Stimulated activated naive CD8-positive, alpha-beta T cell treated with anti-CD3 and anti-CD28 coated beads, Interleukin-15, Interleukin-2, amounts not matched to agents 100 ng/mL and 50 ng/mL, for 24 hours (primary cell): ENCODE measurements at regions not wholly inside any gene's neighbourhood (a gene's known extent, or its start where the extent isn't known, plus 50 kb on each side); places are given as distances from the start of the nearest gene placed in this dataset.

ENCODE experiments used
- H3K27ac Mint-ChIP-seq: one replicate; pipeline ENCODE4 v1.8.0; 2021; ENCODE audit warnings: mild to moderate bottlenecking, mixed read lengths
- H3K27me3 Mint-ChIP-seq: one replicate; pipeline ENCODE4 v1.8.0; 2021; ENCODE audit warnings: mixed read lengths
- H3K36me3 Mint-ChIP-seq: one replicate; pipeline ENCODE4 v1.8.0; 2021; ENCODE audit warnings: low read depth, mixed read lengths
- H3K4me1 Mint-ChIP-seq: one replicate; pipeline ENCODE4 v1.8.0; 2021; ENCODE audit warnings: low read depth, mixed read lengths
- H3K4me3 Mint-ChIP-seq: one replicate; pipeline ENCODE4 v1.8.0; 2021; ENCODE audit warnings: mild to moderate bottlenecking, mixed read lengths
- H3K9me3 Mint-ChIP-seq: one replicate; pipeline ENCODE4 v1.8.0; 2021; ENCODE audit warnings: mixed read lengths

DNA sequence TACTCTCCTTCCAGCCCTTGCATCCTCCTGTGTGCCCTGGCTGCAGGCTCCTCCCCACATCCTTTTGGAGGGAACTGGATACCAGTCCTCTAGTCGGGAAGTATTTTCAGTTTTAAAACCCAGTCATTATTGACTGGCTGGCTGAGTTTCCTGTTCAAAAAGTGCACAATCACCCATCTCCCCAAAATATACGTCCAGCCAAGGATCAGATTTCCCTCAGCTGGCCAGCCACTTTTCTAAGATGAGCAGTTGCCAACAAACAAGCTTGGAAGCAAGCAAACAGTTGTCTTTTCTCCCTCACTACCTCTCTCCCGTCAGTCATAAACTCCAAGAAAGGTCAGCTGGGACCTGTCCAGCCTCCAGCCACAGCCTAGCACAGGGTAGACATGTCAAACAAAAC, 147.7 kb upstream of the GALNT15 start:
- Mint-ChIP-seq H3K27ac (no peak overlapping the region), H3K36me3 (no peaks in the 10 kb centered on the region), H3K27me3 (peaks cover 8% of the 10 kb centered on the region)

GRCh38 chr3:16028604-16029003, 145.9 kb upstream of the GALNT15 start:
- Mint-ChIP-seq H3K4me1 (no peaks in the 10 kb centered on the region), H3K9me3 (no peaks in the 10 kb centered on the region), H3K27me3 (peaks cover 8% of the 10 kb centered on the region), H3K4me3 (no peak overlapping the region), H3K27ac (no peak overlapping the region), H3K36me3 (no peaks in the 10 kb centered on the region)

More for the DNA sequence above, 147.7 kb upstream of the GALNT15 start:
- Mint-ChIP-seq H3K9me3 (no peaks in the 10 kb centered on the region), H3K4me1 (no peaks in the 10 kb centered on the region), H3K4me3 (no peak overlapping the region)

DNA sequence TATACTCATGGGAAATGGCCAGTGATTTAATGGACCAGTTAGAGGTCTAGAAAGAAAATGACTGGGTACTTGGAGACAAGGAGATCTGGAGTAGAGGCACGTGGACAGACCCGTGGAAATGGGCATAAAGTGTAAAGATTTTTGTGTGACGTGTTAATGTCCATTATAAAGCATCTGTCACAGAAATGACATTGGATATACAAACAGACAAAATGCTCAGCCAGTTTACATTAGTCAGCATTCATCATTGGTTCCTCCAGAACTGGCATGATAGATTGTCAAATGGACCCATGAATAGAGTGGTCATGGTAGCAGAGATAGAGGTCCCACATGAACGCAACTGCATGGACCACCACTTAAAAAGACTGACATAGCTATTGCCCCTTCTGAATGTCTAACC, 144.1 kb upstream of the GALNT15 start:
- Mint-ChIP-seq H3K4me3 (no peak overlapping the region), H3K4me1 (no peaks in the 10 kb centered on the region), H3K27ac (no peak overlapping the region), H3K27me3 (peaks cover 8% of the 10 kb centered on the region), H3K36me3 (no peaks in the 10 kb centered on the region), H3K9me3 (no peaks in the 10 kb centered on the region)

- H3K27ac Mint-ChIP-seq = no peak overlapping the region
- H3K27me3 Mint-ChIP-seq = peaks cover 16% of the 10 kb centered on the region
- no peaks in the 10 kb centered on the region for H3K4me1 Mint-ChIP-seq
- H3K4me3 Mint-ChIP-seq = no peak overlapping the region
- H3K36me3 Mint-ChIP-seq = no peaks in the 10 kb centered on the region
- no peaks in the 10 kb centered on the region for H3K9me3 Mint-ChIP-seq
Observed at GRCh38 chr3:16031434-16031833, 143.0 kb upstream of the GALNT15 start.

DNA sequence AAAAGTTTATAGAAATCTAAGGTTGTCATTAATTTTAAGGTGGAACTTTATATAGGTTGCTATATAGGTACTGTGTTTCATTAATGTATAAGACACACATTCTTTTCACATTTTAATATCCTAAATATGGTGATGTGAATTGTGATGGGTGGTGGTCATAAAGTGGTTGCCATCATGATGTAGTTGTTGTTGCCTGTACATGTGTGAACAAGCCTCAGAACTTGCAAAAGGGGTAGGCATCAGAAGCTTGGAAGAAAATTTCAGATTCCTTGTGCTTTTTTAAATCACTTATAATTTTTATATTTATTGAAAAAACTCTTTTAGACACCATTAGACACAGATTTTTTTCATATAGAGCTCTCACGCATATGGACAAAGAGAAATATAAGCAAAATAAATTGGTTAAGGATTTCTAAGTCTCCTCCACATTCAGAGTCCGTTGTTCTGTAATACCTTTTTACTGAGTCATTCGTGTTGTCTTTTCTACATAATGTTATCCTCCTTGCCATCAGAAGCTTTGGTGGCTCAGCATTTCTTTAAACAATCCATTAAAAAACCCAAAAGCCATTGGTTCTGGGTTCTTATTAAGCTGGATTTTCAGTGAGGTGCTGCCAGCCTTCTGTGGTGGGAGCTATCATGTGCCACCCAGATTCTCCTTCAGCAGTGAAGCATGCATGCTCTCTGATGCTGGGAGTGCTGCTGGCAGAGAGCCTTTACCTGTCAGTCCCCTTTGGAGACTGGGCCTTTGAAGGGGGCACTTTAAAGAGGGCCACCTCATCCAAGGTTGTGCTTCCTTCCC, 140.4 kb upstream of the GALNT15 start:
- Mint-ChIP-seq H3K27me3 (peaks cover 22% of the 10 kb centered on the region), H3K36me3 (no peaks in the 10 kb centered on the region), H3K9me3 (no peaks in the 10 kb centered on the region), H3K27ac (no peak overlapping the region), H3K4me1 (no peaks in the 10 kb centered on the region), H3K4me3 (no peak overlapping the region)

DNA sequence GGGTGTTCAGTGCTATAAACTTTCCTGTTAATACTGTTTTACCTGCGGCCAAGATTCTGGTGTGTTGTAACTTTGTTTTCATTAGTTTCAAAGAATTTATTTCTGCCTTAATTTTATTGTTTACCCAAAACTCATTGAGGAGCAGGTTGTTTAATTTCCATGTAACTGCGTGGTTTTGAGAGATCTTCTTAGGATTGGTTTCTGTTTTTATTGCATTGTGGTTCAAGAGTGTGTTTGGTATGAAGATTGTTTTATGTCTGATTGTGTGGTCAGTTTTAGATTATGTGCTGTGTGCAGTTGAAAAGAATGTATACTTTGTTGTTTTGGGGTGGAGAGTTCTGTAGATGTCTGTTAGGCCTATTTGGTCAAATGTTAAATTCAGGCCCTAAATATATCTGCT, 133.5 kb upstream of the GALNT15 start:
- Mint-ChIP-seq H3K4me1 (no peaks in the 10 kb centered on the region), H3K36me3 (no peaks in the 10 kb centered on the region), H3K9me3 (no peaks in the 10 kb centered on the region), H3K27me3 (peaks cover 33% of the 10 kb centered on the region), H3K27ac (no peak overlapping the region), H3K4me3 (no peak overlapping the region)

- H3K36me3 Mint-ChIP-seq = no peaks in the 10 kb centered on the region
- H3K4me3 Mint-ChIP-seq = no peak overlapping the region
- H3K27ac Mint-ChIP-seq = no peak overlapping the region
- peaks cover 5% of the 10 kb centered on the region for H3K4me1 Mint-ChIP-seq
- no peaks in the 10 kb centered on the region for H3K27me3 Mint-ChIP-seq
- no peaks in the 10 kb centered on the region for H3K9me3 Mint-ChIP-seq
Observed at GRCh38 chr3:16048435-16049318, 125.8 kb upstream of the GALNT15 start.

DNA sequence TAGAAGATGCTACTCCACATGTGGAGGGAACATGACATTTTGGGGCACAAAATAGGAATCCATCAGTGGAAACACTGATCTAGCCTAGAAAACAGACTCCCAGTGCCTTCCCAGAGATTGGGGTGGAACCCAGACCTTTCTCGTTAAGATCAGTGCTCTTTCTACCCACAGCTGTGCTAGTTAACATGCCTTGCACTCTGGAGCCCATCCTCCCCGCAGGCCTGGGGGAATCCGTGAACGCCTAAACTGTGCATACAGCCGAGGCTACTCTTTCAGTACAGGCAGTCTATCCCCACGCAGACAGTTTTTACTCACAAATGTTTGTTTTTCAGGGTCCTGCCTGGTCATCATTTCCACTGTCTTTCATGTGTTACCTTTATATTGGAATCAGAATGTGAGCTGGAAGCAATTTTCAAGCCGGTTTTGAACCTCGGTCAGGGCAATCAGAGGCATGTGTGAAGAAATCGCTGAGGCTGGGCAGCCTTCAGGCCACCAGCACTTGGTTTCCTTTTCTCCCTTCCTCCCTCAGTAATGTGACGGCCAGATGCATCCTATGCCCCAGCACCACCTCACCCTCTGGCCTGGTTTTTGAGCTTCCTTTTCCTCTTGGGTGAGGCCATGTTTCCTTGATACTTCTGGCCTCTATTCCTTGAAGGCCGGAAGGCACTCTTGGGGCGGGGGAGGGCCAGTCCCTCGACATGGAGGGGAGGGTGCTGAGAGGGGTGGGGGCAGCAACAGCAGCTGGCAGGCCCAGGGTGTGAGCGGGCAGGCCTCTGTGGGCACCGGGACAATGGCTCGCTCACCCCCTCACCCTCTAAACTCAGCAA, 123.6 kb upstream of the GALNT15 start:
- Mint-ChIP-seq H3K36me3 (no peaks in the 10 kb centered on the region), H3K27me3 (no peaks in the 10 kb centered on the region), H3K4me3 (no peak overlapping the region), H3K27ac (peak overlapping the region; percentile 47), H3K4me1 (peaks cover 5% of the 10 kb centered on the region), H3K9me3 (no peaks in the 10 kb centered on the region)

DNA sequence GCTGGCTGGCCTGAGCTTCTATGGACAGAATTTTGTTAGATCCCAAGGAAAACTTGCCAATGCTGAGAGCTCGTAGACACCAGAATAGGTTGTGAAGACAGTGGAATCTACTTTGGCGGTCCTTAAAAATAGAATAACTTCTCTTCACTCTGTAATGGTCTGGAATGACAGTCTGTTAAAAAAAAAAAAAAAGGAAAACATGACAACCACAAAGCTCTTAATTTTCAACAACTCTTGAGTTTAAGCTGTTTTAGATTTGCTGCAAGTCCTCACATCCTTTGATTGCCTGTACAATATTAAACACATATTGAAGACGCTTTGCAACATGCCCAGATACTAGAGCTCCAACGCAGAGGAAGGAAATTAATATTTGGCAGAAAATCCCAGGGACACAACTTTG, 122.8 kb upstream of the GALNT15 start:
- Mint-ChIP-seq H3K27me3 (no peaks in the 10 kb centered on the region), H3K4me1 (peaks cover 5% of the 10 kb centered on the region), H3K9me3 (no peaks in the 10 kb centered on the region), H3K36me3 (no peaks in the 10 kb centered on the region), H3K27ac (no peak overlapping the region), H3K4me3 (no peak overlapping the region)

- Mint-ChIP-seq H3K4me1 (peaks cover 5% of the 10 kb centered on the region), H3K27ac (no peak overlapping the region), H3K27me3 (no peaks in the 10 kb centered on the region), H3K9me3 (no peaks in the 10 kb centered on the region), H3K36me3 (no peaks in the 10 kb centered on the region), H3K4me3 (no peak overlapping the region)
Observed at GRCh38 chr3:16052964-16053363, 121.5 kb upstream of the GALNT15 start.

DNA sequence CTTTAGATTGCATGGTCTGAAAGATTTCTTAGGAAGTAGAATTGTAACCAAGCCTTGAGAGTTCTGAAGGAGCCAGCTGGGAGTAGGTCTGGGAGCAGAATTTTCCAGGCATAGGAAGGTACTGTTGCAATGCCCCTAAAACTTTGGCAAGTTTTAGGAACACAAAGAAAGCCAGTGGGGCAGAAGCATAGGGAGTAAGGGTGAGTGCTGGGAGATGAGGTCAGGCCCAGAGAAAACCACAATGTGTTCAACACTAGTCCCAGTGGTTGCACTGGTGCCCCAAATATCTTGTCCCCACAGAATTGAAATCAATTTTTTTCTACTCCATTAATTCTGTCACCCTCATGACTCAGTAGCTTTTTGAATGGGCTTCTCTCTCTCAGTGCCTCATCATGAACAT, 120.7 kb upstream of the GALNT15 start:
- H3K36me3 Mint-ChIP-seq = no peaks in the 10 kb centered on the region
- H3K27me3 Mint-ChIP-seq = no peaks in the 10 kb centered on the region
- H3K4me3 Mint-ChIP-seq = no peak overlapping the region
- no peaks in the 10 kb centered on the region for H3K4me1 Mint-ChIP-seq
- no peak overlapping the region for H3K27ac Mint-ChIP-seq
- no peaks in the 10 kb centered on the region for H3K9me3 Mint-ChIP-seq

DNA sequence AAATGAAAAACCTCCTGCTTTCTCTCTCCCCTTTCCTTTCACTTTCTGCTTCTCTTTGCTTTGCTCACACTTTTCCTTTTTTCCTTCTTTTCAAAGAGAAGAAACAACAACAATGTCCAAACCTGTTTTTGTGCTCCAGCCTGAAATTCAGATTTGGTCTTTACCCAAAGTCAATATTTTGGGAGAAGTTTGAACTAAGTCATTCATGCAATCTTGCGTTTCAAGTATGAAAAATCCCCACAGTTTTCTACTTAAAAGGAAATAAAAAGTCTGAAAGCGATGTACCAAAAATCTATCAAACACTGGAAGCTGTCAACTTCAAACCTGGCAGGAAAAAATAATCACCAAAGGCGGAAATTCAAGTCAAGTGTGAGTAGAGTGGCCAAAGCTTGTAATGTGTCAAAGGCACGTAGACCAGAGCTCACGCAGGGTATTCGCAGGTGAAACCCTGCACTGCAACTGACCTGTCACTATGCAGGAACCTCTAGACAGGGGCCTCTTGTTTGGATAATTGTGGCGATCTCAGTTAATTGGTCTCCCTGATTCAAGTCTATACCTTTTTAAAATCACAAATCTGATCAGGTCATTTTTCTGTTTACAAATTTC, 118.8 kb upstream of the GALNT15 start:
- no peaks in the 10 kb centered on the region for H3K9me3 Mint-ChIP-seq
- no peaks in the 10 kb centered on the region for H3K36me3 Mint-ChIP-seq
- H3K4me1 Mint-ChIP-seq = no peaks in the 10 kb centered on the region
- H3K27ac Mint-ChIP-seq = no peak overlapping the region
- H3K27me3 Mint-ChIP-seq = no peaks in the 10 kb centered on the region
- no peak overlapping the region for H3K4me3 Mint-ChIP-seq

DNA sequence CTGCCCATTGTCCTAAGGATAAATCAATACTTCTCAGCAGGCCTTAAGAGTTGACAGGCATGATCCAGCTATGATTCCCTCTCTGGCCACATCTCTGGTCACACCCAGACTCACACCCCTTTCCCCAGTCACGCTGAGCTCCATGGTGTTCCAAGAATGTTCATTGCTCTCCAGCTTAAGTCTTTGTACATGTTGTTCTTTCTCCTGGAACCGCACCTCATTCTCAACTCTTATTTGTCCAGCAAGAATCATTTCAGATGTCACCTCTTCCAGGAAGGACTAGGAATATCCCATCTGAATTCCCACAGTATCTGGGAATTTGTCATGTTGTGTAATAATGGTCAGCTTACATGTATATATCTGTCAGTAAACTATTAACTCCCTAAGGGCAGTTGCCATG, 118.3 kb upstream of the GALNT15 start:
- Mint-ChIP-seq H3K4me3 (no peak overlapping the region), H3K27me3 (no peaks in the 10 kb centered on the region), H3K27ac (no peak overlapping the region), H3K4me1 (no peaks in the 10 kb centered on the region), H3K36me3 (no peaks in the 10 kb centered on the region), H3K9me3 (no peaks in the 10 kb centered on the region)

DNA sequence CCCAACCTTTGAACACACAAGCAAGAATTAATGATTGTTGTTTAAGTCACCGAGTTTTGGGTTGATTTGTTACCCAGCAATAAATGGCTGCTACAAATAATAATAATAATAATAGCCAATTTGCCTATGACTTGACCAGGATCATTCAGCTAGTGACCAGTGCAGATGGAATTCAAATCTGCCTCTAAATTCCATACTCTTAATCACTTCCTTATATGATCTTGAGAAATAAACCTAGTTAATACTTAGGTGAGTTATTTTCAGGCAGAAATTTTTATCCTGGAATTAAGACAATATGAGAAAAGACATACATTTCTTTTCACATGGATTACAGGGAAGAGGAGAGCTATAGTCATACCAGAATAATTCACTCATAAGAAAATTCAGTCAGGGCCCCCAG, 116.0 kb upstream of the GALNT15 start:
- Mint-ChIP-seq H3K4me1 (no peaks in the 10 kb centered on the region), H3K9me3 (no peaks in the 10 kb centered on the region), H3K27me3 (peaks cover 8% of the 10 kb centered on the region)

More for the DNA sequence above, 116.0 kb upstream of the GALNT15 start:
- Mint-ChIP-seq H3K27ac (no peak overlapping the region), H3K36me3 (no peaks in the 10 kb centered on the region), H3K4me3 (no peak overlapping the region)
